CD8-positive, alpha-beta memory T cell (primary cell): ENCODE measurements at regions not wholly inside any gene's neighbourhood (a gene's known extent, or its start where the extent isn't known, plus 50 kb on each side); places are given as distances from the start of the nearest gene placed in this dataset.

Source experiments
- CTCF ChIA-PET: fragments of 350-600 bp; sonication (Branson Sonifier 250); formaldehyde crosslinking; loops from one replicate; lab custom pipeline; 2021; ENCODE audit warnings: antibody characterized with exemption; lab: Charles Lee
- POLR2A ChIA-PET: fragments of 350-600 bp; sonication (Branson Sonifier 250); formaldehyde crosslinking; loops from one replicate; lab custom pipeline; 2021; ENCODE audit warnings: antibody characterized with exemption; lab: Charles Lee
- DNase-seq, 5 donors: peaks; one replicate each; pipeline versions ENCODE4 v3.0.0 to v3.0.0-alpha.2; 2020 to 2022; ENCODE audit warnings: mixed read lengths in 1 of 5
- H3K27ac ChIP-seq: one replicate; pipeline ENCODE4 v1.7.0; 2013; ENCODE audit warnings: low read depth, mild to moderate bottlenecking, low read length, moderate library complexity
- H3K27me3 ChIP-seq: 2 replicates; pipeline ENCODE4 v1.7.0; 2013; ENCODE audit warnings: low read length, mild to moderate bottlenecking; ENCODE audit not compliant: insufficient read depth, poor library complexity, severe bottlenecking
- H3K36me3 ChIP-seq: 2 replicates; pipeline ENCODE4 v1.7.0; 2013; ENCODE audit warnings: mild to moderate bottlenecking, low read length, moderate library complexity; ENCODE audit not compliant: insufficient read depth
- H3K4me1 ChIP-seq: 2 replicates; pipeline ENCODE4 v1.7.0; 2013; ENCODE audit warnings: mild to moderate bottlenecking, low read length, moderate library complexity; ENCODE audit not compliant: insufficient read depth
- H3K4me3 ChIP-seq: 2 replicates; pipeline ENCODE4 v1.7.0; 2013; ENCODE audit warnings: mild to moderate bottlenecking, low read length
- H3K9me3 ChIP-seq: 2 replicates; pipeline ENCODE4 v1.7.0; 2013; ENCODE audit warnings: mild to moderate bottlenecking, low read length
- H3K27ac Mint-ChIP-seq, 8 donors: one replicate each; pipeline ENCODE4 v1.8.0; 2020 to 2021; ENCODE audit warnings: mixed read lengths in 8 of 8, mild to moderate bottlenecking in 6 of 8, inconsistent platforms in 3 of 8, moderate library complexity in 3 of 8
- H3K27me3 Mint-ChIP-seq, 2 donors: one replicate each; pipeline ENCODE4 v1.8.0; 2020 to 2021; ENCODE audit warnings: mixed read lengths in 2 of 2, mild to moderate bottlenecking in 1 of 2, moderate library complexity in 1 of 2
- H3K36me3 Mint-ChIP-seq, 3 donors: one replicate each; pipeline ENCODE4 v1.8.0; 2020 to 2021; ENCODE audit warnings: mixed read lengths in 3 of 3, inconsistent platforms in 1 of 3, mild to moderate bottlenecking in 1 of 3
- H3K4me1 Mint-ChIP-seq, 3 donors: one replicate each; pipeline ENCODE4 v1.8.0; 2020 to 2021; ENCODE audit warnings: mixed read lengths in 3 of 3, inconsistent platforms in 1 of 3, mild to moderate bottlenecking in 1 of 3
- H3K4me3 Mint-ChIP-seq, 7 donors: one replicate each; pipeline ENCODE4 v1.8.0; 2020 to 2021; ENCODE audit warnings: mixed read lengths in 7 of 7, mild to moderate bottlenecking in 6 of 7, moderate library complexity in 4 of 7, inconsistent platforms in 2 of 7
- H3K9me3 Mint-ChIP-seq, 5 donors: one replicate each; pipeline ENCODE4 v1.8.0; 2020 to 2022; ENCODE audit warnings: mixed read lengths in 5 of 5, mild to moderate bottlenecking in 3 of 5, moderate library complexity in 2 of 5, inconsistent platforms in 1 of 5

DNA sequence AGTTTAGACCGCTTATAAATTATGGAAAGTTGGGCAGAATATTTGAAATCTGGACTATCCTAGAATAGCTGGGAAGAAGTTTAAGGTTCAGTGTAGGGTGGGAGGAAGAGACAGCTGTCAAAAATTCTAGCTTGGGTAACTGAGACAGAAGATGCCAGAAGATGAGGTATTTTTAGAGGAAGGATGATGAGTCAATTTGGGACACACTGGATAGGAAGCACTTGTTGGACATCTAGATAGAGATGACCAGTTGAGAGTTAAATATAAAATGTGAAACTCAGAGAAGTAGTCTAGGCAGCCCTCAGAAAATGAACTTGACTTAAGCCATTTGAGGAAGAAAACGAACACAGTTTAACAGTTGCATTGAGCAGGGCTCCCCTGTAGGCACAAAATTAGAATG lies 137.9 kb upstream of the MAP9 start:
- Histone ChIP-seq H3K36me3 (no peaks in the 10 kb centered on the region), H3K9me3 (no peaks in the 10 kb centered on the region), H3K27me3 (no peaks in the 10 kb centered on the region), H3K4me1 (no peaks in the 10 kb centered on the region), H3K27ac (no peak overlapping the region), H3K4me3 (no peak overlapping the region)
- Mint-ChIP-seq H3K27ac (no peak overlapping the region), H3K36me3 (no peaks in the 10 kb centered on the region), H3K27me3 (peaks cover 0 to 3% of the 10 kb centered on the region in 2 donors), H3K4me1 (no peaks in the 10 kb centered on the region), H3K4me3 (no peak overlapping the region), H3K9me3 (peaks cover 0 to 3% (median 0%) of the 10 kb centered on the region in 5 donors)
- no peak for DNase-seq
- POLR2A ChIA-PET: no interaction called here
- CTCF ChIA-PET: no interaction called here

GRCh38 chr4:155512817-155513216 lies 136.1 kb upstream of the MAP9 start:
- Histone ChIP-seq H3K4me1 (no peaks in the 10 kb centered on the region), H3K9me3 (no peaks in the 10 kb centered on the region), H3K27me3 (no peaks in the 10 kb centered on the region), H3K4me3 (no peak overlapping the region), H3K36me3 (no peaks in the 10 kb centered on the region), H3K27ac (no peak overlapping the region)
- ChIA-PET POLR2A (no interaction called here), CTCF (no interaction called here)
- Mint-ChIP-seq H3K27me3 (peaks cover 0 to 3% of the 10 kb centered on the region in 2 donors), H3K4me1 (no peaks in the 10 kb centered on the region), H3K27ac (no peak overlapping the region), H3K9me3 (peaks cover 0 to 4% (median 0%) of the 10 kb centered on the region in 5 donors), H3K36me3 (no peaks in the 10 kb centered on the region), H3K4me3 (no peak overlapping the region)
- no peak for DNase-seq

DNA sequence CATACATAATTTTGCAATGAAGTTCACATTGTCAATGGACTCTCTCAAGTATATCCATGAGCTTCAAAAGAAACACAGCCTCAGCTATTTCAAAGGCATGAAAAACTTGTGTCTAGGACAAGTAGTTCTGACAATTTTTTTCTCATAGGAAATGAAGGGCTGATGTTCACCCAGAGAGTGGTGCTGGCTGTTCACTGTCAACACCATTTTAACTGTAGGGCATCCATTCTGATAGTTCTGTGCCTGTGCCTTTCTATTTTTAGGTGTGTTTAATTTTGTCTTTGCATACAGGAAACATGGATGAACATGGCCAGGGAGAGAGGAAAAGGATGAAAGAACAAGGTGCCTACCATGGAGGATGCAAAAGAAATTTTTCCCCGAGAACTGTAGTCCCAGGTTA lies 135.3 kb upstream of the MAP9 start:
- Mint-ChIP-seq H3K9me3 (peaks cover 0 to 4% (median 0%) of the 10 kb centered on the region in 5 donors), H3K36me3 (no peaks in the 10 kb centered on the region), H3K27ac (no peak overlapping the region), H3K4me3 (no peak overlapping the region), H3K4me1 (no peaks in the 10 kb centered on the region), H3K27me3 (peaks cover 0 to 3% of the 10 kb centered on the region in 2 donors)
- Histone ChIP-seq H3K27ac (no peak overlapping the region), H3K4me1 (no peaks in the 10 kb centered on the region), H3K27me3 (no peaks in the 10 kb centered on the region), H3K36me3 (no peaks in the 10 kb centered on the region), H3K4me3 (no peak overlapping the region), H3K9me3 (no peaks in the 10 kb centered on the region)
- ChIA-PET POLR2A (no interaction called here), CTCF (no interaction called here)
- DNase-seq: no peak

- POLR2A ChIA-PET: no interaction called here
- no peak for DNase-seq
- CTCF ChIA-PET: no interaction called here
- peak overlapping the region in 1 of 8 donors; percentile 1 for H3K27ac Mint-ChIP-seq
- Histone ChIP-seq H3K9me3 (no peaks in the 10 kb centered on the region), H3K36me3 (no peaks in the 10 kb centered on the region), H3K4me3 (no peak overlapping the region), H3K27ac (no peak overlapping the region), H3K4me1 (no peaks in the 10 kb centered on the region), H3K27me3 (no peaks in the 10 kb centered on the region)
- no peak overlapping the region for H3K4me3 Mint-ChIP-seq
- H3K27me3 Mint-ChIP-seq: peaks cover 0 to 3% of the 10 kb centered on the region in 2 donors
- H3K36me3 Mint-ChIP-seq: no peaks in the 10 kb centered on the region
- no peaks in the 10 kb centered on the region for H3K4me1 Mint-ChIP-seq
- peaks cover 0 to 4% (median 0%) of the 10 kb centered on the region in 5 donors for H3K9me3 Mint-ChIP-seq
These were observed 134.0 kb upstream of the MAP9 start for GRCh38 chr4:155510771-155511170.

GRCh38 chr4:155509555-155509954 lies 132.8 kb upstream of the MAP9 start:
- Histone ChIP-seq H3K4me1 (no peaks in the 10 kb centered on the region), H3K27ac (no peak overlapping the region), H3K36me3 (no peaks in the 10 kb centered on the region), H3K4me3 (no peak overlapping the region), H3K27me3 (no peaks in the 10 kb centered on the region), H3K9me3 (no peaks in the 10 kb centered on the region)
- DNase-seq: no peak
- H3K9me3 Mint-ChIP-seq: peaks cover 0 to 4% (median 0%) of the 10 kb centered on the region in 5 donors
- H3K4me3 Mint-ChIP-seq: no peak overlapping the region
- H3K27ac Mint-ChIP-seq: no peak overlapping the region
- peaks cover 0 to 1% of the 10 kb centered on the region in 2 donors for H3K27me3 Mint-ChIP-seq
- ChIA-PET POLR2A (no interaction called here), CTCF (no interaction called here)
- H3K4me1 Mint-ChIP-seq: no peaks in the 10 kb centered on the region
- H3K36me3 Mint-ChIP-seq: no peaks in the 10 kb centered on the region

- Histone ChIP-seq H3K27me3 (no peaks in the 10 kb centered on the region), H3K9me3 (no peaks in the 10 kb centered on the region), H3K4me3 (no peak overlapping the region), H3K27ac (no peak overlapping the region), H3K36me3 (no peaks in the 10 kb centered on the region), H3K4me1 (no peaks in the 10 kb centered on the region)
- ChIA-PET POLR2A (no interaction called here), CTCF (no interaction called here)
- no peaks in the 10 kb centered on the region for H3K27me3 Mint-ChIP-seq
- DNase-seq: no peak
- H3K9me3 Mint-ChIP-seq: peaks cover 0 to 4% (median 0%) of the 10 kb centered on the region in 5 donors
- no peaks in the 10 kb centered on the region for H3K36me3 Mint-ChIP-seq
- no peak overlapping the region for H3K4me3 Mint-ChIP-seq
- H3K27ac Mint-ChIP-seq: no peak overlapping the region
- H3K4me1 Mint-ChIP-seq: no peaks in the 10 kb centered on the region
These were observed 130.0 kb upstream of the MAP9 start for GRCh38 chr4:155506745-155507144.

DNA sequence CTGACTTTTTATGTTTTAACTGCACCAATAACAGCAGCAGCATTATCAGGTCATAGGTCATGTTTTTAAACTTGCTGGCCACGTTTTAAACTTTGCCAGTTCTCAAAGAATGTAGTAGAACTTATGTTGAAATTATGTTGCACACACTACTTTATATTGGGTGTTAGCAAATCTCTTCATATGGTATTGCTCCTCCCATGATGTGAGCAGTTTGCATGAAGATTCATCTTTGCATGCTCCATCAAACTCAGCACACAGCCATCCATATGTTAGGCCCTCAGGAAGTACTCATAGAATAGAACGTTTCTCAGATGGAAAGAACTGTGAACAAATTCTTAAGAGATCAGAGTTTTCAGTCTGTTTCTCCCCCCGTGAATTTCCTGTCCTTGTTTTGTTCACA lies 128.6 kb upstream of the MAP9 start:
- Histone ChIP-seq H3K9me3 (no peaks in the 10 kb centered on the region), H3K4me3 (no peak overlapping the region), H3K27ac (no peak overlapping the region), H3K27me3 (no peaks in the 10 kb centered on the region), H3K4me1 (no peaks in the 10 kb centered on the region), H3K36me3 (no peaks in the 10 kb centered on the region)
- ChIA-PET POLR2A (no interaction called here), CTCF (no interaction called here)
- H3K27me3 Mint-ChIP-seq: no peaks in the 10 kb centered on the region
- no peak overlapping the region for H3K4me3 Mint-ChIP-seq
- DNase-seq: no peak
- H3K36me3 Mint-ChIP-seq: no peaks in the 10 kb centered on the region
- H3K27ac Mint-ChIP-seq: no peak overlapping the region
- no peaks in the 10 kb centered on the region for H3K4me1 Mint-ChIP-seq
- H3K9me3 Mint-ChIP-seq: peaks cover 0 to 2% (median 0%) of the 10 kb centered on the region in 5 donors

GRCh38 chr4:155497306-155497705 lies 120.5 kb upstream of the MAP9 start:
- H3K27me3 ChIP-seq: no peaks in the 10 kb centered on the region
- Mint-ChIP-seq H3K36me3 (no peaks in the 10 kb centered on the region), H3K4me1 (no peaks in the 10 kb centered on the region), H3K9me3 (no peaks in the 10 kb centered on the region), H3K27ac (no peak overlapping the region), H3K4me3 (no peak overlapping the region), H3K27me3 (peaks cover 2% of the 10 kb centered on the region in 2 donors)
- no peaks in the 10 kb centered on the region for H3K36me3 ChIP-seq
- DNase-seq: no peak
- POLR2A ChIA-PET: no interaction called here
- H3K4me1 ChIP-seq: no peaks in the 10 kb centered on the region
- no peak overlapping the region for H3K4me3 ChIP-seq
- CTCF ChIA-PET: no interaction called here
- H3K9me3 ChIP-seq: no peaks in the 10 kb centered on the region
- H3K27ac ChIP-seq: no peak overlapping the region

DNA sequence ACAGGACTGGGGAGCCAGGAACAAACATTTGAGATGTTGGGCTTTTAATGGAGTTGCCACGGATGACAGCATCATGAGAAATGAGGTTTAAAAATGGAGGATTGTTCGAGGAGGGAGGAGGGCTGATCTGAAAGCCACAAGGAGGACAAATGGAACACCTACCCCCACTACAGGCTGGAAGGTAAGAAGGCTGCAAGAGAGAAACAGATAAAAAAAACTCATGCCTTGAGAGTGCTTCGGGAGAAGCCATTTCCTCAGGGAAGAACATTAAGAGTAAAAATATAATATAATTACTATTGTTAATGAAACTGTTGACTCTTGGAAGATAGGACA lies 119.5 kb upstream of the MAP9 start:
- no peak overlapping the region for H3K4me3 ChIP-seq
- H3K36me3 ChIP-seq: no peaks in the 10 kb centered on the region
- CTCF ChIA-PET: no interaction called here
- H3K4me1 ChIP-seq: no peaks in the 10 kb centered on the region
- Mint-ChIP-seq H3K27me3 (peaks cover 2% of the 10 kb centered on the region in 2 donors), H3K27ac (no peak overlapping the region), H3K4me3 (no peak overlapping the region), H3K36me3 (no peaks in the 10 kb centered on the region), H3K9me3 (no peaks in the 10 kb centered on the region), H3K4me1 (no peaks in the 10 kb centered on the region)
- no peaks in the 10 kb centered on the region for H3K9me3 ChIP-seq
- POLR2A ChIA-PET: no interaction called here
- no peaks in the 10 kb centered on the region for H3K27me3 ChIP-seq
- DNase-seq: no peak
- no peak overlapping the region for H3K27ac ChIP-seq
